Loucy (cell line): ENCODE measurements at regions not wholly inside any gene's neighbourhood (a gene's known extent, or its start where the extent isn't known, plus 50 kb on each side); places are given as distances from the start of the nearest gene placed in this dataset.

Experiments
- H2AFZ ChIP-seq: fragments of 200-600 bp; sonication (generic); 2 replicates; pipeline ENCODE4 v1.6.0; 2016; ENCODE audit warnings: antibody characterized with exemption, mild to moderate bottlenecking, low read length, moderate library complexity
- H3F3A ChIP-seq: fragments of 200-600 bp; 2 replicates; pipeline ENCODE4 v1.6.0; 2016; ENCODE audit warnings: antibody characterized with exemption, low read depth, mild to moderate bottlenecking
- H3K27me3 ChIP-seq: fragments of 200-600 bp; sonication (generic); 2 replicates; pipeline ENCODE4 v1.6.1; 2014; ENCODE audit warnings: low read length, mild to moderate bottlenecking; ENCODE audit not compliant: insufficient read depth, poor library complexity, severe bottlenecking
- H3K36me3 ChIP-seq: fragments of 200-600 bp; sonication (generic); 2 replicates; pipeline ENCODE4 v1.6.1; 2016; ENCODE audit warnings: low read length; ENCODE audit not compliant: insufficient read depth
- H3K4me1 ChIP-seq: fragments of 200-600 bp; sonication (generic); 2 replicates; pipeline ENCODE4 v1.5.1; 2014; ENCODE audit warnings: low read length, mild to moderate bottlenecking; ENCODE audit not compliant: insufficient read depth, poor library complexity, severe bottlenecking
- H3K4me2 ChIP-seq: fragments of 200-600 bp; sonication (generic); 2 replicates; pipeline ENCODE4 v1.6.0; 2014; ENCODE audit warnings: antibody characterized with exemption, low read length, low read depth, mild to moderate bottlenecking; ENCODE audit not compliant: poor library complexity, severe bottlenecking
- H3K4me3 ChIP-seq: fragments of 200-600 bp; sonication (generic); 2 replicates; pipeline ENCODE4 v1.5.1; 2014; ENCODE audit warnings: low read length, mild to moderate bottlenecking, mixed read lengths; ENCODE audit not compliant: poor library complexity, severe bottlenecking
- H3K79me2 ChIP-seq: fragments of 200-600 bp; sonication (generic); 2 replicates; pipeline ENCODE4 v1.6.1; 2014; ENCODE audit warnings: low read length; ENCODE audit not compliant: insufficient read depth
- H3K9ac ChIP-seq: fragments of 200-600 bp; sonication (generic); 2 replicates; pipeline ENCODE4 v1.6.0; 2014; ENCODE audit warnings: mild to moderate bottlenecking, low read depth, low read length, moderate library complexity; ENCODE audit not compliant: poor library complexity, severe bottlenecking
- H3K9me2 ChIP-seq: fragments of 200-600 bp; sonication (generic); replicated peaks from 2 replicates; pipeline ENCODE4 v1.6.1; 2016; ENCODE audit warnings: low read depth, low read length, mixed read lengths
- H3K9me3 ChIP-seq: fragments of 200-600 bp; sonication (generic); 2 replicates; pipeline ENCODE4 v1.6.1; 2014; ENCODE audit warnings: mild to moderate bottlenecking, antibody characterized with exemption, low read length, low read depth; ENCODE audit not compliant: insufficient read depth
- H4K20me1 ChIP-seq: fragments of 200-600 bp; sonication (generic); 2 replicates; pipeline ENCODE4 v1.6.0; 2014; ENCODE audit warnings: antibody characterized with exemption, low read length, mild to moderate bottlenecking; ENCODE audit not compliant: insufficient read depth, poor library complexity, severe bottlenecking
- CTCF ChIP-seq: fragments of 200-600 bp; sonication (generic); conservative IDR thresholded peaks from 2 replicates; pipeline ENCODE4 v1.5.1; 2014; ENCODE audit warnings: mild to moderate bottlenecking, antibody characterized with exemption, low read length
- EZH2phosphoT487 ChIP-seq: fragments of 200-600 bp; IDR thresholded peaks from 2 replicates; pipeline ENCODE4 v1.6.1; 2018; ENCODE audit warnings: antibody characterized with exemption, mild to moderate bottlenecking, moderate library complexity, borderline replicate concordance

- Histone ChIP-seq H3K36me3 (no peaks in the 10 kb centered on the region), H3K9me2 (no peaks in the 10 kb centered on the region), H3K9ac (no peak overlapping the region), H3K9me3 (peaks cover 4% of the 10 kb centered on the region; the same call in 1 of the 2 replicates), H2AFZ (no peak overlapping the region), H3K79me2 (no peaks in the 10 kb centered on the region), H3K27me3 (no peaks in the 10 kb centered on the region), H4K20me1 (no peaks in the 10 kb centered on the region), H3F3A (no peaks in the 10 kb centered on the region), H3K4me3 (no peak overlapping the region), H3K4me1 (no peaks in the 10 kb centered on the region), H3K4me2 (no peak overlapping the region)
- TF ChIP-seq EZH2phosphoT487 (no peak), CTCF (no peak)
Measured at GRCh38 chr6:169847901-169848311, 96.5 kb downstream of the ERMARD start.

GRCh38 chr6:169847141-169847674 is 95.8 kb downstream of the ERMARD start:
- Histone ChIP-seq H3K9me3 (peaks cover 3% of the 10 kb centered on the region; the same call in 1 of the 2 replicates), H3K9ac (no peak overlapping the region), H3K79me2 (no peaks in the 10 kb centered on the region), H3K9me2 (no peaks in the 10 kb centered on the region), H3K4me1 (no peaks in the 10 kb centered on the region), H3K4me3 (no peak overlapping the region), H3F3A (no peaks in the 10 kb centered on the region), H4K20me1 (no peaks in the 10 kb centered on the region), H3K36me3 (no peaks in the 10 kb centered on the region), H2AFZ (no peak overlapping the region), H3K4me2 (no peak overlapping the region), H3K27me3 (no peaks in the 10 kb centered on the region)
- no peak for TF ChIP-seq EZH2phosphoT487
- no peak for TF ChIP-seq CTCF

GRCh38 chr6:169846286-169847056 is 95.0 kb downstream of the ERMARD start:
- no peaks in the 10 kb centered on the region for H3K36me3 ChIP-seq
- H3F3A ChIP-seq: no peaks in the 10 kb centered on the region
- H3K9me3 ChIP-seq: peaks cover 3% of the 10 kb centered on the region; the same call in 1 of the 2 replicates
- no peak overlapping the region for H3K4me2 ChIP-seq
- no peak overlapping the region for H2AFZ ChIP-seq
- no peaks in the 10 kb centered on the region for H3K27me3 ChIP-seq
- no peak overlapping the region for H3K4me3 ChIP-seq
- no peak overlapping the region for H3K9ac ChIP-seq
- H3K4me1 ChIP-seq: no peaks in the 10 kb centered on the region
- no peaks in the 10 kb centered on the region for H4K20me1 ChIP-seq
- H3K9me2 ChIP-seq: no peaks in the 10 kb centered on the region
- H3K79me2 ChIP-seq: no peaks in the 10 kb centered on the region
- TF ChIP-seq CTCF (no peak), EZH2phosphoT487 (no peak)
